A673 (cell line): ENCODE measurements at regions not wholly inside any gene's neighbourhood (a gene's known extent, or its start where the extent isn't known, plus 50 kb on each side); places are given as distances from the start of the nearest gene placed in this dataset.

ENCODE experiments used
- BruUV-seq: library from RNA; stranded (reverse); fragments of 400-500 nt; replicated peaks from 2 replicates; lab custom pipeline; 2021; lab: Mats Ljungman, UMichigan
- CTCF ChIA-PET: fragments of 300-600 bp; sonication (Branson Sonifier 250); formaldehyde crosslinking; loops from one replicate; lab custom pipeline; 2022; ENCODE audit warnings: antibody characterized with exemption; lab: Charles Lee
- POLR2A ChIA-PET: fragments of 300-600 bp; sonication (Branson Sonifier 250); formaldehyde crosslinking; loops from one replicate; lab custom pipeline; 2022; ENCODE audit warnings: antibody characterized with exemption; ENCODE audit not compliant: low non-redundant PET; lab: Charles Lee
- DNase-seq: peaks from one replicate; pipeline ENCODE4 v3.0.0-alpha.2; 2015; ENCODE audit warnings: low spot score
- H3K27ac ChIP-seq: fragments of 200-600 bp; sonication (generic); 2 replicates; pipeline ENCODE4 v1.5.1; 2016; ENCODE audit warnings: mixed run types, low read depth, mild to moderate bottlenecking, mixed read lengths, antibody characterized with exemption, low read length; ENCODE audit not compliant: poor library complexity, severe bottlenecking
- H3K27me3 ChIP-seq: fragments of 200-600 bp; sonication (generic); replicated peaks from 2 replicates; pipeline ENCODE4 v1.6.1; 2017; ENCODE audit warnings: mixed run types, low read depth, mild to moderate bottlenecking, mixed read lengths, antibody characterized with exemption, low read length; ENCODE audit not compliant: insufficient read depth, poor library complexity
- H3K36me3 ChIP-seq: fragments of 200-600 bp; sonication (generic); 2 replicates; pipeline ENCODE4 v1.6.1; 2016; ENCODE audit warnings: mixed run types, mild to moderate bottlenecking, mixed read lengths, antibody characterized with exemption, low read length; ENCODE audit not compliant: insufficient read depth, poor library complexity, severe bottlenecking
- H3K4me1 ChIP-seq: fragments of 200-600 bp; sonication (generic); 2 replicates; pipeline ENCODE4 v1.6.1; 2017; ENCODE audit warnings: mixed run types, mild to moderate bottlenecking, mixed read lengths, antibody characterized with exemption, low read length; ENCODE audit not compliant: insufficient read depth, poor library complexity, severe bottlenecking
- H3K4me3 ChIP-seq: fragments of 200-600 bp; sonication (generic); 2 replicates; pipeline ENCODE4 v1.5.1; 2016; ENCODE audit warnings: low read depth, mixed run types, mild to moderate bottlenecking, mixed read lengths, low read length; ENCODE audit not compliant: poor library complexity, severe bottlenecking
- H3K9me3 ChIP-seq: fragments of 200-600 bp; sonication (generic); 2 replicates; pipeline ENCODE4 v1.6.1; 2016; ENCODE audit warnings: mixed run types, low read depth, mild to moderate bottlenecking, mixed read lengths, antibody characterized with exemption, low read length; ENCODE audit not compliant: poor library complexity, severe bottlenecking
- EZH2 ChIP-seq: fragments of 200-600 bp; sonication (generic); IDR thresholded peaks from 2 replicates; pipeline ENCODE4 v1.6.1; 2017; ENCODE audit warnings: borderline replicate concordance, low read depth, mild to moderate bottlenecking, mixed read lengths, antibody characterized with exemption, low read length; ENCODE audit not compliant: poor library complexity, severe bottlenecking
- intact Hi-C: fragments of 100-400 bp; cut with micrococcal nuclease; formaldehyde crosslinking; loops from one replicate; pipeline ENCODE4 v1.10.0; 2022; ENCODE audit not compliant: unreplicated experiment
- TF ChIP-seq, protein P1 (sequence below): fragments of 300-800, 200-600 bp; sonication (generic); conservative IDR thresholded peaks from 2 replicates; pipeline ENCODE4 v1.5.1; 2017; ENCODE audit warnings: low read depth, mild to moderate bottlenecking, antibody characterized with exemption, low read length, moderate library complexity, mixed read lengths

- intact Hi-C loops: no loop called here
- no peaks in the 10 kb centered on the region for H3K9me3 ChIP-seq
- ChIA-PET CTCF (no interaction called here), POLR2A (no interaction called here)
- H3K27me3 ChIP-seq: peaks cover 11% of the 10 kb centered on the region
- TF ChIP-seq, protein P1, sequence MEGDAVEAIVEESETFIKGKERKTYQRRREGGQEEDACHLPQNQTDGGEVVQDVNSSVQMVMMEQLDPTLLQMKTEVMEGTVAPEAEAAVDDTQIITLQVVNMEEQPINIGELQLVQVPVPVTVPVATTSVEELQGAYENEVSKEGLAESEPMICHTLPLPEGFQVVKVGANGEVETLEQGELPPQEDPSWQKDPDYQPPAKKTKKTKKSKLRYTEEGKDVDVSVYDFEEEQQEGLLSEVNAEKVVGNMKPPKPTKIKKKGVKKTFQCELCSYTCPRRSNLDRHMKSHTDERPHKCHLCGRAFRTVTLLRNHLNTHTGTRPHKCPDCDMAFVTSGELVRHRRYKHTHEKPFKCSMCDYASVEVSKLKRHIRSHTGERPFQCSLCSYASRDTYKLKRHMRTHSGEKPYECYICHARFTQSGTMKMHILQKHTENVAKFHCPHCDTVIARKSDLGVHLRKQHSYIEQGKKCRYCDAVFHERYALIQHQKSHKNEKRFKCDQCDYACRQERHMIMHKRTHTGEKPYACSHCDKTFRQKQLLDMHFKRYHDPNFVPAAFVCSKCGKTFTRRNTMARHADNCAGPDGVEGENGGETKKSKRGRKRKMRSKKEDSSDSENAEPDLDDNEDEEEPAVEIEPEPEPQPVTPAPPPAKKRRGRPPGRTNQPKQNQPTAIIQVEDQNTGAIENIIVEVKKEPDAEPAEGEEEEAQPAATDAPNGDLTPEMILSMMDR: no peak
- TF ChIP-seq EZH2: no peak
- H3K4me1 ChIP-seq: no peaks in the 10 kb centered on the region
- no peak overlapping the region for H3K27ac ChIP-seq
- DNase-seq: no peak
- no peak overlapping the region for H3K4me3 ChIP-seq
- BruUV-seq: no TSS peak
- no peaks in the 10 kb centered on the region for H3K36me3 ChIP-seq
Observed at GRCh38 chr2:37447446-37447845, 103.0 kb downstream of the QPCT start.

GRCh38 chr2:37448342-37449120 is 104.1 kb downstream of the QPCT start:
- Histone ChIP-seq H3K36me3 (no peaks in the 10 kb centered on the region), H3K9me3 (no peaks in the 10 kb centered on the region), H3K4me3 (no peak overlapping the region), H3K4me1 (no peaks in the 10 kb centered on the region), H3K27ac (no peak overlapping the region), H3K27me3 (peaks cover 11% of the 10 kb centered on the region)
- POLR2A ChIA-PET: no interaction called here
- intact Hi-C loops: no loop called here
- CTCF ChIA-PET: no interaction called here
- TF ChIP-seq, protein P1: no peak
- no peak for TF ChIP-seq EZH2
- DNase-seq: no peak
- BruUV-seq: no TSS peak

- no TSS peak for BruUV-seq
- no peaks in the 10 kb centered on the region for H3K36me3 ChIP-seq
- no peak overlapping the region for H3K4me3 ChIP-seq
- intact Hi-C loops: no loop called here
- H3K9me3 ChIP-seq: no peaks in the 10 kb centered on the region
- ChIA-PET CTCF (no interaction called here), POLR2A (no interaction called here)
- TF ChIP-seq, protein P1: no peak
- no peak for TF ChIP-seq EZH2
- DNase-seq: no peak
- H3K27me3 ChIP-seq: peaks cover 6% of the 10 kb centered on the region
- H3K4me1 ChIP-seq: no peaks in the 10 kb centered on the region
- H3K27ac ChIP-seq: no peak overlapping the region
Observed at GRCh38 chr2:37449761-37450296, 105.4 kb downstream of the QPCT start.
